ENCODE measurements at regions not wholly inside any gene's neighbourhood (a gene's known extent, or its start where the extent isn't known, plus 50 kb on each side); places are given as distances from the start of the nearest gene placed in this dataset.

DNA sequence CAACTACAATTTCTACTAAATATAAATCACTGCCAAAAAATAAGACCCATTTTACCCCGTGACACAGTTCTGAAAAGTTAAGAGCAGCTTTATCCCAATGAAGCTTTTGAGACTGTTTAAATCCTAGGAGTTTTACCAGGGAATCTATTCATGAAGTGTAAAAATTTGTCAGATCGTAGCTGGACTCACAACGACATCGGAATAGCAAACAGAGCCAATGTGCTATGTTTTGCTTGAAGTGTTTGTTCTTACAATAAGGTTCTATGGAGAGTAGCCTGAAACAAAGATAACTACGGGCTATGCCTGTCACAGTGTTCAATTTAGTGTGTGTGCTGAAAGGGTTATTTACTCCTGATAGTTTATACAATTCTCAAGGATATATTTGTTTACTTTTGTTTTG, 78.5 kb upstream of the L3MBTL4 start:
- TF ChIP-seq EZH2 (IDR thresholded peaks at IDR 0.05; ENCODE audit: borderline replicate concordance, low read depth, low read length) (no peak), ETV5 (CRISPR knock-in tag; IDR thresholded peaks at IDR 0.05; ENCODE audit: low read depth) (no peak), HMG20A (CRISPR knock-in tag; conservative IDR thresholded peaks at IDR 0.05) (no peak), ZNF311 (CRISPR knock-in tag; IDR thresholded peaks at IDR 0.05) (no peak), KLF6 (CRISPR knock-in tag; IDR thresholded peaks at IDR 0.05; ENCODE audit: borderline replicate concordance) (no peak), REST (IDR thresholded peaks at IDR 0.05; ENCODE audit: borderline replicate concordance) (no peak), REST (CRISPR knock-in tag; IDR thresholded peaks at IDR 0.05; ENCODE audit: low read depth) (no peak), ZNF668 (CRISPR knock-in tag; IDR thresholded peaks at IDR 0.05) (no peak), SP1 (CRISPR knock-in tag; IDR thresholded peaks at IDR 0.05) (no peak), CTCF (IDR thresholded peaks at IDR 0.05 in 2 of 3, conservative IDR thresholded peaks at IDR 0.05 in 1 of 3; ENCODE audit: insufficient read depth in 2 of 3, low read depth in 1 of 3, low read length in 3 of 3) (no peak)
- TF ChIP-seq, protein P1, sequence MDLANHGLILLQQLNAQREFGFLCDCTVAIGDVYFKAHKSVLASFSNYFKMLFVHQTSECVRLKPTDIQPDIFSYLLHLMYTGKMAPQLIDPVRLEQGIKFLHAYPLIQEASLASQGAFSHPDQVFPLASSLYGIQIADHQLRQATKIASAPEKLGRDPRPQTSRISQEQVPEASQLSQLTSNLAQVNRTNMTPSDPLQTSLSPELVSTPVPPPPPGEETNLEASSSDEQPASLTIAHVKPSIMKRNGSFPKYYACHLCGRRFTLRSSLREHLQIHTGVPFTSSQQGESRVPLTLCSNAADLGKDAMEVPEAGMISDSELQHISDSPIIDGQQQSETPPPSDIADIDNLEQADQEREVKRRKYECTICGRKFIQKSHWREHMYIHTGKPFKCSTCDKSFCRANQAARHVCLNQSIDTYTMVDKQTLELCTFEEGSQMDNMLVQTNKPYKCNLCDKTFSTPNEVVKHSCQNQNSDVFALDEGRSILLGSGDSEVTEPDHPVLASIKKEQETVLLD (IDR thresholded peaks at IDR 0.05): no peak
- TF ChIP-seq, protein P2, sequence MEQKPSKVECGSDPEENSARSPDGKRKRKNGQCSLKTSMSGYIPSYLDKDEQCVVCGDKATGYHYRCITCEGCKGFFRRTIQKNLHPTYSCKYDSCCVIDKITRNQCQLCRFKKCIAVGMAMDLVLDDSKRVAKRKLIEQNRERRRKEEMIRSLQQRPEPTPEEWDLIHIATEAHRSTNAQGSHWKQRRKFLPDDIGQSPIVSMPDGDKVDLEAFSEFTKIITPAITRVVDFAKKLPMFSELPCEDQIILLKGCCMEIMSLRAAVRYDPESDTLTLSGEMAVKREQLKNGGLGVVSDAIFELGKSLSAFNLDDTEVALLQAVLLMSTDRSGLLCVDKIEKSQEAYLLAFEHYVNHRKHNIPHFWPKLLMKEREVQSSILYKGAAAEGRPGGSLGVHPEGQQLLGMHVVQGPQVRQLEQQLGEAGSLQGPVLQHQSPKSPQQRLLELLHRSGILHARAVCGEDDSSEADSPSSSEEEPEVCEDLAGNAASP (IDR thresholded peaks at IDR 0.05): no peak
